ENCODE measurements at regions not wholly inside any gene's neighbourhood (a gene's known extent, or its start where the extent isn't known, plus 50 kb on each side); places are given as distances from the start of the nearest gene placed in this dataset.

GRCh38 chr10:93180482-93180931, 106.8 kb downstream of the CYP26A1 start:
- no peak for DNase-seq

DNA sequence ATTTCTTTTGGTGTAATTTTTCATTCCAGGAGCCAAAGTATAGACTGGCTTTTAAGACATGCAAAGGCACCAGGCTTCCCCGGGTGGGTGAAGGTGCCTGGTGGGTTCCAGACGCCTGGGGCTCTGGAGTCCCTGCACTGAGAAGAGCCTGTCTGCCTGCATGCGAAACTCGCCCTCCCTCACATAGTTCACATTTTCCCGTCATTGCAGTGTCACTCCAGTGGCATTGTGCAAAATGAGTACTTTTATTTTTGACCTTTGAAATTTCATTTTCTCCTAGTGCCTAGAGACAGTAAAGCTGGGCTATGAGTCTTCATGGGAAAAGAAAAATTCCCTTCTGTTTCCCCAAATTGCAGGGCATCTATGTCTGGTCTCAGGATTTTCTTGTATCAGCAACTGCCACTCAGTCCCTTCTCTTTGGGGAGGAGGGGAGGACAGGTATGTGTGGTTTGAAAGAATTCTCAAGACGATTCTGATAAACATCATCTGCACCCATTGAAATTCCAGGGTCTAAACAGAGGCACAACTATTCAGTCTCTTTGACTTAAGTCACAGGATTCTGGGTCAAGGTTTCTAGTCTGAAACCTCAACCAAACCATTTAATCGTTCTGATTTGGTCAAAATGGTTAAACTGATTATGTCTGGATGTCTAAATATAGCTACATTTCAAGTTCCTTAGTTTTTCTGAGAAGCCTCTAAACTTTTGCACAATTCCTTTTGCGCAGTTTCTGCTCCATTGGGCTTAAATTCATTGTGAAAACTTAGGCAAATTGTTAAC, 107.8 kb downstream of the CYP26A1 start:
- no peak for DNase-seq

DNA sequence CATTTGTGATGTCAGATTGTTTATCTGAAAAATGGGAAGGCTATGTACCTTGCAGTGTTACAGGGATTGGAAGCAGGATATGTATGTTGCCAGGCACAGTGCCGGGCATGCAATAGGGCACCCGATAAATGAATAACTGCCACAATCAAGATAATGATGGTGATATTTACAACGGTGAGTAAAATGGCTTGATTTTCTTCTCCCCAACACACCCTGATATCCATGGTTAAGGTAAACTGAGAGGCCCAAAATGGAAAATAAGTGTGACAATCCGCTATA, 108.3 kb downstream of the CYP26A1 start:
- no peak for DNase-seq

DNA sequence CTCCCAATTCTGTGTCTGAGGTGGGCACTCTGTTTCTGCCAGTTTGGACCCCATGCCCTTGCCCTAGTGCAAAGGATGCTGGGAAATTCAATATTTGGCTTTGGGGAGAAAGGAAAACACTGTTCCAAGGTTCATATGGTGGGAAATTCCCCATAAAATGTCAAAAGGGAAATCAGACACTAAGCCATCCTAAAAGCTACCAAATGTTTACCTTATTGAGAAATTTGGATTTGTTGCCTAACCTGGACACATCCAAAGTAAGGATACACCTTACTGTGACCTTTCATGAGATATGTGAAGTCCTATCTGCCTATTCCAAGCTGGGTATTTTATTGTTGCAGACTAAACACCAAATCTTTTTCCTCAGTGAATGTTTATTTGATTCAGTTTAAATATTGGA, 109.1 kb downstream of the CYP26A1 start:
- no peak for DNase-seq

DNA sequence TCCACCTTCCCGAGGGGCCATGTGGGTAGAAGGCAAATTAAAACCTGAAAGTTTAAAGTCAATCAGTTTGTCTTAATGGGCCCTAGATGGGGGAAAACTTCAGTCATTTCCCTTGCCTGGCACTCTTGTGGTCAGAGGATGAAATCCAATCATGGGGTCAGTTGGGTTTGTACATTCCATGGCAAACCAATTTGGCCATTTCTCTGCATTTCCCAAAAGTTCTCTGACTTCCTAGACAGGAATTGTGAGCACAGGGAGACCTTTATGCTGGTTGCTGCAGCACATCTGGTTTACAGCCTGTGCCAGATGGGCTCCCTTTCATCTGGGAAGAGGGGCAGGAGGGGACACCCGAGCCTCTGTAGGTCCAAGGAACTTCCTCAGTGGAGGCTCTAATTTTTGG, 113.0 kb downstream of the CYP26A1 start:
- no peak for DNase-seq

DNA sequence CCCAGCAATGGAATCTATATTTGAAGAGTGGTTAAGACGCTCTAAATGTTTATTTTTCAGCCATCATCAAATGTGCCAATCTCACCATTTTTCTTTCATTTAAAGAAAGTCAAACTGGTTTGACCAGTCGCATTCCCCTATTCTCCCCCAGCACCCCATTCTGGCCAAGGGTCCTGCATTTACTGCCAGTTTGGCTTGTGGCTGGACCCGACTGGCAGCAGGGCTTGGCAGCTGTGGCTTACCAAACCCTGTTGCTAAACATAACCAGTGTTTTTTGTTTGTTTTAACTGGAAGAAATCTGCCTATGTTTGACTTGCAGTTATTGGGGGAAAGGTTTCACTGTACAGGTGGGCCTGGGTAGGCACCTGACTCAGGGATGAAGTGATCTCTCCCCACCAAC, 116.3 kb downstream of the CYP26A1 start:
- no peak for DNase-seq

DNA sequence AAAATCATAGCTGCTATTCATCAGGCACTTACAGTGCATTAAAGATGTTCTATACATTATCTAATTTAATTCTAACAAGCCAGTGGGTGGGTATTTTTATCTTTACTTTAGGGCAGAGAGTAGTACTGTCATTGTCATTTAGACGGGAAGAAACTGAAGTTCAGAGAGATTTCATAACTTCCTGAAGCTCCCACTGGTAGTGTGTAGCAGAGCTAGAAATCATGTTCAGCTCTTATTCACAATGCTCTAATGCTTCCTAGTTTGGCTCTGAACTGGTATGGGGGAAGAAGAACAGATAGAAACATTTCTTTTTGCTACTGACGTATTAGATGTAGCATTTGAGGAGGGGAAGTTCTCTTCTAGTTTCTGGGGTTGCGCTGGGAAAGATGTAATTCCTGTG, 116.7 kb downstream of the CYP26A1 start:
- no peak for DNase-seq

GRCh38 chr10:93193906-93194305, 120.2 kb downstream of the CYP26A1 start:
- DNase-seq = no peak

DNA sequence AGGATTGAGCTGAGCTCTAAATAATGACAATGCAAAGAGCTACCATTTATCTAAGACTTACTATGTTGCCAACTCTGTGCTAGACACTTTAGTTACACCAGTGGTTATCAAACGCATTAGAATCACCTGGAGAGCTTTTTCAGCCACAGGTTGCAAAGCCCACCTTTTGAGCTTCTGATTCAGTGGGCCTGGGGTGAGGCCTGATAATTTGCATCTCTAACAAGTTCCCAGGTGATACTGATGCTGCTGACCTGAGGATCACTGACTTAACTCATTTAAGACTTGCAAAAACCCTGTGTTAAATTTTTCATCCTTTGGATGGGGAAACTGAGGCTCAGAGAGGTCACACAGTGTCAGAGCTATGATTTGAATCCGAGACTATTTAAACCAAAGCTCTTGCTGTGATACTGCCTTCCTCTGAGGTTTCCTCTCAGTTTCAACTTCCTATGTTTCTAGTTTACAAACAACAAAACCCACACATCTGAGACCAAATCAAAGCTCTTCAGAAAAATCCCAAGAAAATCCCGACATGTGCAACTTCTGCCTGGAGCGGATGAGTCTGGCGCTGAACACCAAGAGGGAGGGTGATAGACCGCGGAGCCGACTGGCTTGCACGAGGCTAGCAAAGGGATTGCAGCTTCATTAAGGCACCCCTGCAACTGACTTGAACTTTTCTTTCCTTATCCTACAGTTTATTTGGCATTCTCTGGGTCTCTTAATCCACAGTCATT, 124.9 kb downstream of the CYP26A1 start:
- no peak for DNase-seq

DNA sequence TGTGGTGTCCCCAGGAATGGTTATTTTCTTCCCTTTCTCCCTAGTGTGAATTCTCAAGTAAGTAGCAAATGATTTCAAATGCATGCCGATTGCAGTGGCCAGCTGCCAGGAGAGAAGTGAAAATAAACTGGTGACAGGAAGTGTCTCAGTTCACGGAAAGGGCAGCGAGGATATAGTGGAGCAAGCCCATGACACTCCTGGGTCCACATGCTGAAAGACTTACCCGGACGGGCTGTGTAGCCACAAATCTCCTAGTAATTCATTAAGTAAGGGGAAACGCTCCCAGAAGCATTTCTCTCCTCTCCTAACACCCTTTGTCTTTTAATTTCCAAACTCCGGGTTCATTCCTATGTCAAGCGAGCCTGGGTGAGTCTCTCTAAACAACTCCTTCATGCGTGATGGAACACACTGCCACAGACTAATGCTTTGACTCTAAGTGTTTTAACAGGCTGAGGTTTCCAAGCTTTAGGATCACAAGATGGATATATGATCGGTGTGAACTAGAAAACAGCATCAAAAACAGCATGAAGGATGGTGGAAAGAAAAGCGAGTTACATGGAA, 125.6 kb downstream of the CYP26A1 start:
- DNase-seq = no peak

- DNase-seq = no peak
Observed at GRCh38 chr10:93204494-93205485, 131.1 kb downstream of the CYP26A1 start.

- no peak for DNase-seq
Observed at GRCh38 chr10:93206652-93207051, 133.0 kb downstream of the CYP26A1 start.

GRCh38 chr10:93208717-93209464, 135.2 kb downstream of the CYP26A1 start:
- DNase-seq = no peak

DNA sequence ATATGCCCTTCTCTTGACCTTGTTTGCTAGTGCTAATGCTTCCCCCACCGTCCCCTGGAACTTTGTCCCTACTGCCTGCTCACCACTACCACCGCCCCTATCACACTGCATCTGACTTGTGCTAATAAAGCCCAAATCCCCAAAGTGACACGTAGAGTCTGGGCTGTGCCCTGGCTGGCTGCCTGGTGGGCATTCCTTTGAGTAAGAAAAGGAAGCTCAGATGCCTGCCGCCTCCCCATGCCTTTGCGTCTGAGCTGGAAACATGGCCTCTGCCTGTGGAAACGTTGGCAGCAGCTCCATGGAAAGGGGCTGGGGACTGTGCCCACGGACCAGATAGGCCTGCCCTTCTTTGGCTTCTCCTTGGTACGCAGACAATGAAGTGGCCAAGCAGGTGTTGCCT, 138.3 kb downstream of the CYP26A1 start:
- no peak for DNase-seq

DNA sequence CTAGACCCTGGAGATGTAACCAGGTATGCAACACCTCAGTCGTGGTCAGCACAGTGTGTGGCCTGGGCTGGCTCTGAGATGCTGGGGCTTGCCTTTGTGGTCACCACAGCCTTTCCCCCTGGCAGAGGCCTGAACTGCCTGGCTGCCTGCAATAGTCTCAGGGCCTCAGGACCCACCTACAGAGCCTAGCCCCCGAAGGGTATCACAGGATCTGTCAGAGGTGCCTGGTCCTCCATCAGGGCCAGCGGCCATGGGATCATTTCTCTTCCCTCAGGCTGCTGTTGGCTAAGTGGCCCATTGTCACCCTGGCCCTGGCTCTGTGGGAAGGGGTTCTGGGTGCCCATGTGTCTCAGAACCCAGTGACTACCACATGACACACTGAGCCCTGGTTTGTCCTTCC, 141.6 kb downstream of the CYP26A1 start:
- DNase-seq = no peak

GRCh38 chr10:93216341-93216985, 142.8 kb downstream of the CYP26A1 start:
- no peak for DNase-seq

GRCh38 chr10:93218386-93218785, 144.7 kb downstream of the CYP26A1 start:
- no peak for DNase-seq

DNA sequence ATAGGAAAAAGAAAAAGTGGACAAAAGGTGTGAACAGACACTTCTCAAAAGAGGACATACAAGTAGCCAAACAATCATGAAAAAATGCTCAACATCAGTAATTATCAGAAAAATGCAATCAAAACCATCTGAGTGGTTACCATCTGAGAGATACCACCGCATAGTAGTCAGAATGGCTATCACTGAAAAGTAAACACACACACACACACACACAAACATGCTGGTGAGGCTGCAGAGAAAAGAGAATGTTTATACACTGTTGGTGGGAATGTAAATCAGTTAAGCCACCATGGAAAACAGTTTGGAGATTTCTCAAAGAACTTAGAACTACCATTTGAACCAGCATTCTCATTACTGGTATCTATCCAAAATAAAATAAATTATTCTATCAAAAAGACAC, 145.7 kb downstream of the CYP26A1 start:
- no peak for DNase-seq

- DNase-seq = no peak
Observed at GRCh38 chr10:93220296-93221170, 146.8 kb downstream of the CYP26A1 start.

DNA sequence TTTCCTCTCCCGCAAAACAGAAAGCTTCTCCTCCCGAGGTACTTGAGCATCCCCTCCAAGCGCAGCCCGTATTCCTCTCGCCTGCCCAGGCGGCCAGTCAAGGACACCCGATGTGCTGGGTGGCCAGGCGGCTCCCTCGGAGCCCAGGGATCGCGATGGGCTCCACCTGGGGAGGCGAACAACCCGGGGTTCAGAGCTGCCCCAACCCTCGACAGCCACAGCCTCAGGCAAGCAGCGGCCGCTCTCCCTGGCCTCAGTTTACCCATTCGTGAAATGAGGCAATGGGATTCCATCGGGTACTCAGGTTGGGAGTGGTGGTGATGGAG, 147.4 kb downstream of the CYP26A1 start:
- no peak for DNase-seq

GRCh38 chr10:93221521-93221920, 147.8 kb downstream of the CYP26A1 start:
- no peak for DNase-seq
